ENCODE measurements at regions not wholly inside any gene's neighbourhood (a gene's known extent, or its start where the extent isn't known, plus 50 kb on each side); places are given as distances from the start of the nearest gene placed in this dataset.

GRCh38 chr20:51910321-51911050 lies 108.2 kb upstream of the SALL4 start:
- Histone ChIP-seq H3K9me3 (ENCODE audit: control insufficient read depth in 2 of 2, low read length in 2 of 2) (no peaks in the 10 kb centered on the region), H3K4me3 (ENCODE audit: low read depth, low read length) (no peak overlapping the region), H3K27me3 (ENCODE audit: control insufficient read depth, insufficient read depth, low read length) (no peaks in the 10 kb centered on the region), H3K36me3 (ENCODE audit: control insufficient read depth, insufficient read depth, low read length) (no peaks in the 10 kb centered on the region), H3K4me1 (ENCODE audit: control insufficient read depth, insufficient read depth, low read length, poor library complexity, severe bottlenecking) (no peaks in the 10 kb centered on the region), H3K27ac (ENCODE audit: insufficient read depth, low read length, poor library complexity, severe bottlenecking) (no peak overlapping the region)
- peaks cover 13% of the 10 kb centered on the region for H3K27me3 Mint-ChIP-seq
- DNase-seq (no peak), ATAC-seq (ENCODE audit: low read depth in 2 of 2) (no peak)
- H3K4me1 Mint-ChIP-seq, result no peaks in the 10 kb centered on the region
- H3K9me3 Mint-ChIP-seq, result no peaks in the 10 kb centered on the region
- no peak overlapping the region for H3K4me3 Mint-ChIP-seq
- H3K36me3 Mint-ChIP-seq, result no peaks in the 10 kb centered on the region
- no peak overlapping the region for H3K27ac Mint-ChIP-seq

GRCh38 chr20:51906679-51907078 lies 104.4 kb upstream of the SALL4 start:
- DNase-seq, result no peak
- no peaks in the 10 kb centered on the region for H3K36me3 Mint-ChIP-seq

GRCh38 chr20:51906049-51906448 lies 103.7 kb upstream of the SALL4 start:
- peaks cover 0 to 2% (median 0%) of the 10 kb centered on the region in 7 donors for H3K9me3 Mint-ChIP-seq
- peaks cover 10% of the 10 kb centered on the region for H3K27me3 Mint-ChIP-seq
- Histone ChIP-seq H3K36me3 (ENCODE audit: control insufficient read depth, insufficient read depth, low read length) (no peaks in the 10 kb centered on the region), H3K4me1 (ENCODE audit: control insufficient read depth, insufficient read depth, low read length, poor library complexity, severe bottlenecking) (no peaks in the 10 kb centered on the region), H3K9me3 (ENCODE audit: control insufficient read depth in 2 of 2, low read length in 2 of 2) (no peaks in the 10 kb centered on the region), H3K27me3 (ENCODE audit: control insufficient read depth, insufficient read depth, low read length) (no peaks in the 10 kb centered on the region), H3K27ac (ENCODE audit: insufficient read depth, low read length, poor library complexity, severe bottlenecking) (no peak overlapping the region), H3K4me3 (ENCODE audit: low read depth, low read length) (no peak overlapping the region)
- no peaks in the 10 kb centered on the region for H3K36me3 Mint-ChIP-seq
- no peak for ATAC-seq (ENCODE audit: low read depth in 2 of 2)
- H3K27ac Mint-ChIP-seq, result no peak overlapping the region
- no peaks in the 10 kb centered on the region for H3K4me1 Mint-ChIP-seq
- DNase-seq, result no peak
- no peak overlapping the region for H3K4me3 Mint-ChIP-seq

More at GRCh38 chr20:51906679-51907078, 104.4 kb upstream of the SALL4 start:
- Mint-ChIP-seq H3K9me3 (peaks cover 0 to 2% (median 0%) of the 10 kb centered on the region in 7 donors), H3K27ac (no peak overlapping the region), H3K4me1 (no peaks in the 10 kb centered on the region), H3K4me3 (no peak overlapping the region), H3K27me3 (peaks cover 10% of the 10 kb centered on the region)
- Histone ChIP-seq H3K4me1 (ENCODE audit: control insufficient read depth, insufficient read depth, low read length, poor library complexity, severe bottlenecking) (no peaks in the 10 kb centered on the region), H3K36me3 (ENCODE audit: control insufficient read depth, insufficient read depth, low read length) (no peaks in the 10 kb centered on the region), H3K27me3 (ENCODE audit: control insufficient read depth, insufficient read depth, low read length) (no peaks in the 10 kb centered on the region), H3K4me3 (ENCODE audit: low read depth, low read length) (no peak overlapping the region), H3K27ac (ENCODE audit: insufficient read depth, low read length, poor library complexity, severe bottlenecking) (no peak overlapping the region), H3K9me3 (ENCODE audit: control insufficient read depth in 2 of 2, low read length in 2 of 2) (no peaks in the 10 kb centered on the region)
- ATAC-seq (ENCODE audit: low read depth in 2 of 2), result no peak

DNA sequence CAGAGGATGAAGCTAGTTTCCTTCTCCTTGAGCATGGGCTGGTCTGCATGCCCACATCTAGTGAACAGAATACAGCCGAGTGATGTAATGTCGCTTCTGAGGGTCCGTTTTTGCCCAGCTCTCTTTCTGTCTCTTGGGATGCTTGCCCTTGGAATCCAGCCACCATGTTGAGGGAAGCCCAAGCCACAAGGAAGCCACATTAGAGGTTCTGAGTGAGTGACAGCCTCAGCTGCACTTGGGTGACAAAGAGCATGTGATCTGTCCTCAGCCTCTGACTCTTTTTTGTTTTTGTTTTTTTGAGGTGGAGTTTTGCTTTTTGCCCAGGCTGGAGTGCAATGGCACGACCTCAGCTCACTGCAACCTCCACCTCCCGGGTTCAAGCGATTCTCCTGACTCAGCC lies 100.6 kb upstream of the SALL4 start:
- no peaks in the 10 kb centered on the region for H3K4me1 Mint-ChIP-seq
- peaks cover 0 to 4% (median 0%) of the 10 kb centered on the region in 7 donors for H3K9me3 Mint-ChIP-seq

DNA sequence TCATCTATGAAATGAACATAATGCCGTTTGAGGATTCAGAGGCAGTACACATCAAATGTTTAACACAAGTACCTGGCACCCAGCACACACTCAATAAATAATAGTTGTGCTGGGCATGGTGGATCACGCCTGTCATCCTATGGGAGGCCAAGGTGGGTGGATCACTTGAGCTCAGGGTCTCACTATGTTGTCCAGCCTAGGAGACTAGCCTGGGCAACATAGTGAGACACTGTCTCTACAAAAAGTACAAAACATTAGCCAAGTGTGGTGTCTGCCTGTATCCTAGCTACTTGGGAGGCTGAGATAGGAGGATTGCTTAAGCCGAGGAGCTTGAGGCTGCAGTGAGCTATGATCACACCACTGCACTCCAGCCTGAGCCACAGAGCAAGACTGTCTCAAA lies 98.1 kb upstream of the SALL4 start:
- Histone ChIP-seq H3K36me3 (ENCODE audit: control insufficient read depth, insufficient read depth, low read length) (no peaks in the 10 kb centered on the region), H3K27me3 (ENCODE audit: control insufficient read depth, insufficient read depth, low read length) (no peaks in the 10 kb centered on the region), H3K4me1 (ENCODE audit: control insufficient read depth, insufficient read depth, low read length, poor library complexity, severe bottlenecking) (no peaks in the 10 kb centered on the region), H3K9me3 (ENCODE audit: control insufficient read depth in 2 of 2, low read length in 2 of 2) (no peaks in the 10 kb centered on the region), H3K27ac (ENCODE audit: insufficient read depth, low read length, poor library complexity, severe bottlenecking) (no peak overlapping the region), H3K4me3 (ENCODE audit: low read depth, low read length) (no peak overlapping the region)
- H3K4me3 Mint-ChIP-seq, result no peak overlapping the region
- no peaks in the 10 kb centered on the region for H3K27me3 Mint-ChIP-seq
- DNase-seq, result no peak
- no peak for ATAC-seq (ENCODE audit: low read depth in 2 of 2)
- no peaks in the 10 kb centered on the region for H3K4me1 Mint-ChIP-seq
- peaks cover 0 to 4% (median 0%) of the 10 kb centered on the region in 7 donors for H3K9me3 Mint-ChIP-seq
- H3K27ac Mint-ChIP-seq, result no peak overlapping the region
- H3K36me3 Mint-ChIP-seq, result no peaks in the 10 kb centered on the region

More for the DNA sequence above, 100.6 kb upstream of the SALL4 start:
- Histone ChIP-seq H3K27ac (ENCODE audit: insufficient read depth, low read length, poor library complexity, severe bottlenecking) (no peak overlapping the region), H3K4me3 (ENCODE audit: low read depth, low read length) (no peak overlapping the region), H3K9me3 (ENCODE audit: control insufficient read depth in 2 of 2, low read length in 2 of 2) (no peaks in the 10 kb centered on the region), H3K36me3 (ENCODE audit: control insufficient read depth, insufficient read depth, low read length) (no peaks in the 10 kb centered on the region), H3K27me3 (ENCODE audit: control insufficient read depth, insufficient read depth, low read length) (no peaks in the 10 kb centered on the region), H3K4me1 (ENCODE audit: control insufficient read depth, insufficient read depth, low read length, poor library complexity, severe bottlenecking) (no peaks in the 10 kb centered on the region)
- DNase-seq (no peak), ATAC-seq (ENCODE audit: low read depth in 2 of 2) (no peak)
- Mint-ChIP-seq H3K36me3 (no peaks in the 10 kb centered on the region), H3K27ac (no peak overlapping the region), H3K27me3 (no peaks in the 10 kb centered on the region), H3K4me3 (no peak overlapping the region)

- Mint-ChIP-seq H3K27ac (no peak overlapping the region), H3K4me3 (no peak overlapping the region), H3K27me3 (no peaks in the 10 kb centered on the region), H3K36me3 (no peaks in the 10 kb centered on the region), H3K4me1 (no peaks in the 10 kb centered on the region), H3K9me3 (peaks cover 0 to 4% (median 0%) of the 10 kb centered on the region in 7 donors)
- H3K27me3 ChIP-seq (ENCODE audit: control insufficient read depth, insufficient read depth, low read length), result no peaks in the 10 kb centered on the region
- H3K36me3 ChIP-seq (ENCODE audit: control insufficient read depth, insufficient read depth, low read length), result no peaks in the 10 kb centered on the region
- H3K27ac ChIP-seq (ENCODE audit: insufficient read depth, low read length, poor library complexity, severe bottlenecking), result no peak overlapping the region
- DNase-seq (no peak), ATAC-seq (ENCODE audit: low read depth in 2 of 2) (no peak)
- no peak overlapping the region for H3K4me3 ChIP-seq (ENCODE audit: low read depth, low read length)
- H3K4me1 ChIP-seq (ENCODE audit: control insufficient read depth, insufficient read depth, low read length, poor library complexity, severe bottlenecking), result no peaks in the 10 kb centered on the region
- H3K9me3 ChIP-seq (ENCODE audit: control insufficient read depth in 2 of 2, low read length in 2 of 2), result no peaks in the 10 kb centered on the region
Measured at GRCh38 chr20:51899674-51900073, 97.4 kb upstream of the SALL4 start.

GRCh38 chr20:51898788-51899187 lies 96.5 kb upstream of the SALL4 start:
- Histone ChIP-seq H3K4me3 (ENCODE audit: low read depth, low read length) (no peak overlapping the region), H3K4me1 (ENCODE audit: control insufficient read depth, insufficient read depth, low read length, poor library complexity, severe bottlenecking) (no peaks in the 10 kb centered on the region), H3K36me3 (ENCODE audit: control insufficient read depth, insufficient read depth, low read length) (no peaks in the 10 kb centered on the region), H3K27me3 (ENCODE audit: control insufficient read depth, insufficient read depth, low read length) (no peaks in the 10 kb centered on the region), H3K9me3 (ENCODE audit: control insufficient read depth in 2 of 2, low read length in 2 of 2) (no peaks in the 10 kb centered on the region), H3K27ac (ENCODE audit: insufficient read depth, low read length, poor library complexity, severe bottlenecking) (no peak overlapping the region)
- Mint-ChIP-seq H3K4me1 (no peaks in the 10 kb centered on the region), H3K9me3 (peaks cover 0 to 2% (median 0%) of the 10 kb centered on the region in 7 donors), H3K27me3 (no peaks in the 10 kb centered on the region), H3K4me3 (no peak overlapping the region), H3K36me3 (no peaks in the 10 kb centered on the region), H3K27ac (no peak overlapping the region)
- DNase-seq, result no peak
- ATAC-seq (ENCODE audit: low read depth in 2 of 2), result no peak

DNA sequence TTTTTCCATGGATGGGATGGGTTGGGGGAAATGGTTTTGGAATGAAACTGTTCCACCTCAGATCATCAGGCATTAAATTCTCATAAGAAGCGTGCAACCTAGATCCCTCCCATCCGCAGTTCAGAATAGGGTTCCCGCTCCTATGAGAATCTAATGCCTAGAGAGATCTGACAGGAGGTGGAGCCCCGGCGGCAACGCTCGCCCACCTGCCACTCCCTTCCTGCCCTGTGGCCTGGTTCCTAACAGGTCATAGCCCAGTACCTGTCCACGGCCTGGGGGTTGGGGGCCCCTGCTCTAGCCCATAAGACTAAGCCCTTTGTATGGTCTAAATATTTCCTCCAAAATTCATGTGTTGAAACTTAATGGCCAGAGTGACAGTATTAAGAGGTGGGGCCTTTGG lies 92.3 kb upstream of the SALL4 start:
- Mint-ChIP-seq H3K9me3 (peaks cover 0 to under 1% (median 0%) of the 10 kb centered on the region in 7 donors), H3K4me3 (no peak overlapping the region), H3K36me3 (no peaks in the 10 kb centered on the region), H3K27ac (no peak overlapping the region), H3K27me3 (no peaks in the 10 kb centered on the region), H3K4me1 (no peaks in the 10 kb centered on the region)
- H3K27me3 ChIP-seq (ENCODE audit: control insufficient read depth, insufficient read depth, low read length), result no peaks in the 10 kb centered on the region
- DNase-seq, result no peak
- no peak for ATAC-seq (ENCODE audit: low read depth in 2 of 2)
- H3K27ac ChIP-seq (ENCODE audit: insufficient read depth, low read length, poor library complexity, severe bottlenecking), result no peak overlapping the region
- H3K36me3 ChIP-seq (ENCODE audit: control insufficient read depth, insufficient read depth, low read length), result no peaks in the 10 kb centered on the region
- H3K4me3 ChIP-seq (ENCODE audit: low read depth, low read length), result no peak overlapping the region
- H3K4me1 ChIP-seq (ENCODE audit: control insufficient read depth, insufficient read depth, low read length, poor library complexity, severe bottlenecking), result no peaks in the 10 kb centered on the region
- no peaks in the 10 kb centered on the region for H3K9me3 ChIP-seq (ENCODE audit: control insufficient read depth in 2 of 2, low read length in 2 of 2)

Data from CD4-positive, CD25-positive, alpha-beta regulatory T cell (primary cell).